ENCODE measurements at regions not wholly inside any gene's neighbourhood (a gene's known extent, or its start where the extent isn't known, plus 50 kb on each side); places are given as distances from the start of the nearest gene placed in this dataset.

- Histone ChIP-seq H3K4me1 (ENCODE audit: control insufficient read depth, insufficient read depth, low read length) (no peaks in the 10 kb centered on the region), H3K4me3 (ENCODE audit: low read length in 2 of 2) (no peak overlapping the region)
Observed at GRCh38 chr3:10566451-10566850, 61.1 kb upstream of the ATP2B2 start.

DNA sequence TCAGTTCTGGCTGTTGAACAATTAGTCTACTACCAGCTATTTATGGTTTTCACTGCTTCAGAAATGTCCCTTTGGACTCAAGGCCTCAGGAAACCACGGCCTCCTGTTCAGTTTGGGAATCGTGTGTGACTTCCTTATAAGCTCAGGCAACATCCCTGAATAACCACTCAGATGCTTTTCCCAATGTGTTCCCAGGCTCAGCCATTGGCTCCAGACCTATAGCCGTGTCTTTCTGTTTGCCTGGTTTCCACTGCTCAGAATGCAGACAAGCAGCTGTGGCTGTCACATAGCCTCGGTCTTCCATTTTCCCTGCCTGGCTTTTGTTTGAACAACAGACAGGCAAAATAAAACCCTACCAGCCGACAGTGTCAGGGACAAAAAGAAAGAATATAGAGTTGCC, 63.2 kb upstream of the ATP2B2 start:
- Histone ChIP-seq H3K27me3 (ENCODE audit: control insufficient read depth in 1 of 2, insufficient read depth in 2 of 2, low read length in 2 of 2) (peaks cover 5 to 6% of the 10 kb centered on the region in 2 donors), H3K9me3 (ENCODE audit: control insufficient read depth in 2 of 2, low read length in 2 of 2) (peaks cover 4 to 13% of the 10 kb centered on the region in 2 donors), H3K4me1 (ENCODE audit: control insufficient read depth, insufficient read depth, low read length) (no peaks in the 10 kb centered on the region), H3K36me3 (ENCODE audit: control insufficient read depth in 2 of 2, insufficient read depth in 2 of 2, low read length in 2 of 2) (no peaks in the 10 kb centered on the region), H3K9ac (ENCODE audit: low read length in 2 of 2) (no peak overlapping the region), H3K4me3 (ENCODE audit: low read length in 2 of 2) (no peak overlapping the region), H3K27ac (ENCODE audit: low read length) (no peak overlapping the region)

More at GRCh38 chr3:10566451-10566850, 61.1 kb upstream of the ATP2B2 start:
- Histone ChIP-seq H3K36me3 (ENCODE audit: control insufficient read depth in 2 of 2, insufficient read depth in 2 of 2, low read length in 2 of 2) (no peaks in the 10 kb centered on the region), H3K27ac (ENCODE audit: low read length) (no peak overlapping the region), H3K9ac (ENCODE audit: low read length in 2 of 2) (no peak overlapping the region), H3K27me3 (ENCODE audit: control insufficient read depth in 1 of 2, insufficient read depth in 2 of 2, low read length in 2 of 2) (peaks cover under 1 to 6% of the 10 kb centered on the region in 2 donors), H3K9me3 (ENCODE audit: control insufficient read depth in 2 of 2, low read length in 2 of 2) (peaks cover under 1 to 13% of the 10 kb centered on the region in 2 donors)

DNA sequence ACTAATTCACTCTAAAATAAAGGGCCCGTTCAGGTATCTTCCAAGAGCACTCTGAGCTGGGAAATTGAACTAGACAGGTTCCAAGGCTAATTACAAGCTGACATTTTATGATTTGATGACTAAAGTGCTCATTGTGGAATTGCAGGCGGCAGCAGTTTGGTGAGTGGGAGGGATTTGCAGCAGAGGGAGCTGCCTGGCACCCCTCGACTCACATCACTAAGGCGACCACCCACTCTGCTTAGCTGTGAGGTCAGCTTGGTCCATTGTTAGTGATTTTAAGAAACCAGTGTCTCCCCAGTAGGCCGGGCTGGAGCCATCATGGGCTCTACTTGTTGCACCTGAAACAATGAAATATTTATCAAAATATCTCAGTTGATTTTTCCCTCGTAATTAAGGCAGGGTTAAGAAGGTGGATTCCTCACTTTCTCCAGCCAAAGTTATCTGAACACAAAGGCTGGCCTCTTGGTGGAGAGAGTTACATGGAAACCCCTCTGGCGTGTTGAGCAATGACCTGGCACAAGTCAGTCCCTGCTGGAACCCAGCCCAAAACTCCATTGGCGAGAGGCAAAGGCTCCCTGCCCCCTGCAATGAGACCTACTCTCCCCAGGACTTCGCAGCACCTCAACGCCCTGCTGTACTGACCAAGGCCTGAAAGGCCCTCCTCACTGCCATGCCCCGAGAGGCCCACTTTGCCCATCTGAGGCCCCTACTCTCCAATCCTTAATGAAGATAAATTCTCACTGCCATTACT, 65.0 kb upstream of the ATP2B2 start:
- Histone ChIP-seq H3K27ac (ENCODE audit: low read length) (no peak overlapping the region), H3K36me3 (ENCODE audit: control insufficient read depth in 2 of 2, insufficient read depth in 2 of 2, low read length in 2 of 2) (no peaks in the 10 kb centered on the region)

DNA sequence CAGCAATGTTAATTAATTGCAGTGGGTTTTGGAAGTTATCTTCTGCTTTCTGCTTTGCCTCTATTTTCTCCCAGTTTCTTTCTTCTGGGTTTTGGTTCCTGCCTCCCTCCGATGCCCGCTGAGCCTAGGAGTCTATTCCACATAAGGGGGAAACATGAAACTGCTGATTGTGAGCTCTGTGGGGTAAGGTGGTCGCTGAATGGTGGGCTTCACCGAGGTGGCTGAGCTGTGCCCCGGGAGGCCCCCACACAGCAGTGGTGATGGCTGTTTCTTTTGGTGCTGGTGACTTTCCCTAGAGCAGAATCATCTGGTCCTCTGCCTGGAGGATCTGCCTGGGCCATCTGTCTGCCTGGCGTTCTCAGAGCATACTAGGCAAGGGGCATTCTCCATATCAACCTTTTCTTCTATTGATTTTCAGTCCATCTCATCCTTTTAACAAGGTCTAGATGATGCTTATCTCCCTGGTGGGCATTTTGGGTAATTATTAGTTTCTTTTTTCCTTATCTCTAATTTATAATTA, 68.8 kb upstream of the ATP2B2 start:
- H3K9me3 ChIP-seq (ENCODE audit: control insufficient read depth in 2 of 2, low read length in 2 of 2) = peaks cover 0 to 4% of the 10 kb centered on the region in 2 donors
- no peak overlapping the region for H3K9ac ChIP-seq (ENCODE audit: low read length in 2 of 2)
- peaks cover 2% of the 10 kb centered on the region for H3K4me1 ChIP-seq (ENCODE audit: control insufficient read depth, insufficient read depth, low read length)
- no peak overlapping the region for H3K4me3 ChIP-seq (ENCODE audit: low read length in 2 of 2)
- no peak overlapping the region for H3K27ac ChIP-seq (ENCODE audit: low read length)
- peaks cover 6% of the 10 kb centered on the region in 2 donors for H3K27me3 ChIP-seq (ENCODE audit: control insufficient read depth in 1 of 2, insufficient read depth in 2 of 2, low read length in 2 of 2)
- H3K36me3 ChIP-seq (ENCODE audit: control insufficient read depth in 2 of 2, insufficient read depth in 2 of 2, low read length in 2 of 2) = no peaks in the 10 kb centered on the region

More for the DNA sequence above, 65.0 kb upstream of the ATP2B2 start:
- H3K9ac ChIP-seq (ENCODE audit: low read length in 2 of 2) = no peak overlapping the region
- no peaks in the 10 kb centered on the region for H3K4me1 ChIP-seq (ENCODE audit: control insufficient read depth, insufficient read depth, low read length)
- no peak overlapping the region for H3K4me3 ChIP-seq (ENCODE audit: low read length in 2 of 2)
- peaks cover 4 to 6% of the 10 kb centered on the region in 2 donors for H3K27me3 ChIP-seq (ENCODE audit: control insufficient read depth in 1 of 2, insufficient read depth in 2 of 2, low read length in 2 of 2)
- H3K9me3 ChIP-seq (ENCODE audit: control insufficient read depth in 2 of 2, low read length in 2 of 2) = peaks cover 0 to 4% of the 10 kb centered on the region in 2 donors

DNA sequence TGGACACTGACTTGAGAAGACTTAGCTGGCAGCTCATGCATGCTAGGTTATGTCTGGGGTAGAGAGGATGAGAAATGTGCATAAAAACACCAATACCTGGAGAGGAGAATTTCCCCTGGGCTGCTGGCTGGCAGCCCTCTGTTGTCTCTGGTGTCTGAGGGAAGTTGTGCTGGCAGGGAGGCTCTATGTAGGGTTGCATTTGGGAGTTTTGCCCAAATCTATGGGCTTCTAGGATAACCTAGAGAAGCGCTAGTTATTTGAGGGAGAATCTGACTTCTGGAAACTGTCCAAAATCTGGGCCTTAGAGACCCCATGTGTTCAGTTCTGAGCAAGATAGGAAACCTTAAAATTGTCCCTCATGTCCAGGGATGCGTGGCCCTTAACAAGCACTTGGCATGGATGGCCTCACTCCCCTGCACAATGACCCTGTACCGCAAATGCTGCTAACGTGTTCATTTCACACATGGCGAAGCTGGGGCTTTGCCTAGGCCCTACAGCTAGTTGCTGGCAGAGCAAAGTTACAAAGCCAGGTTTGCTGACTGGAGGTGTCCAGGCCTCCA, 70.3 kb upstream of the ATP2B2 start:
- Histone ChIP-seq H3K27me3 (ENCODE audit: control insufficient read depth in 1 of 2, insufficient read depth in 2 of 2, low read length in 2 of 2) (peaks cover 6% of the 10 kb centered on the region in 2 donors), H3K9ac (ENCODE audit: low read length in 2 of 2) (no peak overlapping the region), H3K4me1 (ENCODE audit: control insufficient read depth, insufficient read depth, low read length) (peaks cover 2% of the 10 kb centered on the region), H3K4me3 (ENCODE audit: low read length in 2 of 2) (no peak overlapping the region), H3K36me3 (ENCODE audit: control insufficient read depth in 2 of 2, insufficient read depth in 2 of 2, low read length in 2 of 2) (no peaks in the 10 kb centered on the region), H3K27ac (ENCODE audit: low read length) (no peak overlapping the region), H3K9me3 (ENCODE audit: control insufficient read depth in 2 of 2, low read length in 2 of 2) (peaks cover 0 to 4% of the 10 kb centered on the region in 2 donors)

DNA sequence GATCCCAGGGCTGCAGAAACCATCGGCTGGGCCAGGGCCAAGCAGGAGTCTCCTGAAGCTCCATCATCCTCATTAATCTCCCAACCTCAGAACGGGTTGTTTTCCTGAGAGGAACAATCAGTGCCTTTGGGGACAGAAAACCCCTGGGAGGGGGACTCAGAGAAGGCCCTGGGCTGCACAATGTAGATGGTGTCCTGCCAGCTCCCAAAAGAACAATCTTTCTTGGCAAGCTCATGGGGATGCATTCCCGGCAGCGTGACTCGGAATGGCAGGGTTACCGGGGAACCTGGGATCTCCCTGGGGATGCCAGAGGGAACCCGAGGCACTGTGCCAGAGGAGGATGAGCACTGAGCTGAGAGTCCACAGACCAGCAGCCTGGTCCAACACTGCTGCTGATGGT, 72.1 kb upstream of the ATP2B2 start:
- H3K27me3 ChIP-seq (ENCODE audit: control insufficient read depth in 1 of 2, insufficient read depth in 2 of 2, low read length in 2 of 2) = peaks cover 3 to 4% of the 10 kb centered on the region in 2 donors
- H3K36me3 ChIP-seq (ENCODE audit: control insufficient read depth in 2 of 2, insufficient read depth in 2 of 2, low read length in 2 of 2) = no peaks in the 10 kb centered on the region
- H3K9me3 ChIP-seq (ENCODE audit: control insufficient read depth in 2 of 2, low read length in 2 of 2) = no peaks in the 10 kb centered on the region
- no peak overlapping the region for H3K9ac ChIP-seq (ENCODE audit: low read length in 2 of 2)
- H3K27ac ChIP-seq (ENCODE audit: low read length) = no peak overlapping the region
- peaks cover 2% of the 10 kb centered on the region for H3K4me1 ChIP-seq (ENCODE audit: control insufficient read depth, insufficient read depth, low read length)
- H3K4me3 ChIP-seq (ENCODE audit: low read length in 2 of 2) = no peak overlapping the region

DNA sequence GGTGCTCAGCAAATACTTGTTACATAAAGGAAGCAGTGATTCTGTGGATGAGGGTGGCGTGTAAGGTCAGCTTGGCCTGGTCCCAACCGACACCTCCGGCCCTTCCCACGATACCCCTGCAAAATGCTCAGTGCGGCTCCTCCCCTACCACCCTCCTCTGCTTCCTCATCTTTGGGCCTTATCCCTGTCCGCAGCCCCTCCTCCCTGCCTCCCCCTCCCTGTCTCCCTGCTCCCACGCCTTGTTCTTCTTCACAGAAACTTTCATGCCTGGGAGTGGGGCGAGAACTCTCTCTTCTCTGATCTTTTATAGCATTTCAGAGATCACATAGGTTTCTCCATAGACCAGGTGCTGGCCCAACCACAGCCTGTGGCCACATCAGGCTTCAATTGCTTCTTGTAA, 75.0 kb upstream of the ATP2B2 start:
- Histone ChIP-seq H3K4me1 (ENCODE audit: control insufficient read depth, insufficient read depth, low read length) (peaks cover 2% of the 10 kb centered on the region), H3K9ac (ENCODE audit: low read length in 2 of 2) (no peak overlapping the region), H3K27ac (ENCODE audit: low read length) (no peak overlapping the region), H3K9me3 (ENCODE audit: control insufficient read depth in 2 of 2, low read length in 2 of 2) (no peaks in the 10 kb centered on the region), H3K36me3 (ENCODE audit: control insufficient read depth in 2 of 2, insufficient read depth in 2 of 2, low read length in 2 of 2) (no peaks in the 10 kb centered on the region), H3K4me3 (ENCODE audit: low read length in 2 of 2) (no peak overlapping the region), H3K27me3 (ENCODE audit: control insufficient read depth in 1 of 2, insufficient read depth in 2 of 2, low read length in 2 of 2) (peaks cover 0 to 13% of the 10 kb centered on the region in 2 donors)

DNA sequence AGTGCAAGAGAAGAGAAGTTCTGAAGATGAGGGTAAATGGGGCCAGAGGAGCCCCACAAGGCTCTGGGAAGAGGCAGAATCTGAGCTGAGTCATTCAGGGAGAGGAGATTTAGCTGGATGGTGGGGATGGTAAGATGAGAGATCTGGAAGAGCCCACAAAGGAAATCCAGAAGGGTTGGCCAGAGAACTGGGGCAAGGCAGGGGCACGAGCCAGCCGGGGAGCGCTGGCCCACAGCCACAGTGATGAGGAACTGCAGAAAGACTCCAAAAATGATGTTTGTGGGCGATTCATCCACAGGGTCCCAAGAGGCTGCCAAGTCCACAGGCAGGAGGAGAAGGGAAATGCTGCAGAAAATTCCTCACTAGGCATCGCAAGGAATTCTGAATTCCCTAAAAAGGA, 75.9 kb upstream of the ATP2B2 start:
- no peak overlapping the region for H3K27ac ChIP-seq (ENCODE audit: low read length)
- H3K36me3 ChIP-seq (ENCODE audit: control insufficient read depth in 2 of 2, insufficient read depth in 2 of 2, low read length in 2 of 2) = no peaks in the 10 kb centered on the region
- H3K27me3 ChIP-seq (ENCODE audit: control insufficient read depth in 1 of 2, insufficient read depth in 2 of 2, low read length in 2 of 2) = peaks cover 0 to 13% of the 10 kb centered on the region in 2 donors
- no peak overlapping the region for H3K4me3 ChIP-seq (ENCODE audit: low read length in 2 of 2)
- H3K4me1 ChIP-seq (ENCODE audit: control insufficient read depth, insufficient read depth, low read length) = peaks cover 2% of the 10 kb centered on the region
- H3K9me3 ChIP-seq (ENCODE audit: control insufficient read depth in 2 of 2, low read length in 2 of 2) = no peaks in the 10 kb centered on the region
- no peak overlapping the region for H3K9ac ChIP-seq (ENCODE audit: low read length in 2 of 2)

GRCh38 chr3:10581716-10582115, 76.3 kb upstream of the ATP2B2 start:
- Histone ChIP-seq H3K36me3 (ENCODE audit: control insufficient read depth in 2 of 2, insufficient read depth in 2 of 2, low read length in 2 of 2) (no peaks in the 10 kb centered on the region), H3K27me3 (ENCODE audit: control insufficient read depth in 1 of 2, insufficient read depth in 2 of 2, low read length in 2 of 2) (peaks cover 0 to 13% of the 10 kb centered on the region in 2 donors), H3K4me1 (ENCODE audit: control insufficient read depth, insufficient read depth, low read length) (peaks cover 2% of the 10 kb centered on the region), H3K4me3 (ENCODE audit: low read length in 2 of 2) (no peak overlapping the region), H3K27ac (ENCODE audit: low read length) (no peak overlapping the region), H3K9ac (ENCODE audit: low read length in 2 of 2) (no peak overlapping the region), H3K9me3 (ENCODE audit: control insufficient read depth in 2 of 2, low read length in 2 of 2) (no peaks in the 10 kb centered on the region)

DNA sequence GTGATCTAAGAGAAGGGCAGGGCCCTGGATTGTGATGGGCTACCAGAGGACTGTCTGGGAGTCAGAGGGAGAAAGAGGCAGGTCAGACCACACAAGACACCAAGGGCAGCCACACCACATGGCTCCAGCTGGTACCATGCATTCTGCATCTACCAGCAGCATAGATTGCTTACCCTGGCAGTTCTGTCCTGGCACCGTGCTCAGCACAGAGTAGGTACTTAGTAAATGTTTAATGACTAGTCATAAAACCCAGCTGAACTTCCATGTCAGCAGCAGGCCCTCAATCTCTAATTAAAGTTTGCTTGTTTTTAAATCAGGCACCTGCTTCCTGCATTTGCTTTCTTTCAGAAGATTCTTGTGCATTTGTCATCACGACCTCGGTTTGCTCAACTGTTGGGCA, 77.3 kb upstream of the ATP2B2 start:
- Histone ChIP-seq H3K27me3 (ENCODE audit: control insufficient read depth in 1 of 2, insufficient read depth in 2 of 2, low read length in 2 of 2) (peaks cover 0 to 10% of the 10 kb centered on the region in 2 donors), H3K4me3 (ENCODE audit: low read length in 2 of 2) (no peak overlapping the region), H3K36me3 (ENCODE audit: control insufficient read depth in 2 of 2, insufficient read depth in 2 of 2, low read length in 2 of 2) (no peaks in the 10 kb centered on the region), H3K4me1 (ENCODE audit: control insufficient read depth, insufficient read depth, low read length) (no peaks in the 10 kb centered on the region), H3K9me3 (ENCODE audit: control insufficient read depth in 2 of 2, low read length in 2 of 2) (no peaks in the 10 kb centered on the region), H3K27ac (ENCODE audit: low read length) (no peak overlapping the region), H3K9ac (ENCODE audit: low read length in 2 of 2) (no peak overlapping the region)

All from stomach smooth muscle (tissue), 2 donors.